ENCODE measurements at regions not wholly inside any gene's neighbourhood (a gene's known extent, or its start where the extent isn't known, plus 50 kb on each side); places are given as distances from the start of the nearest gene placed in this dataset.

DNA sequence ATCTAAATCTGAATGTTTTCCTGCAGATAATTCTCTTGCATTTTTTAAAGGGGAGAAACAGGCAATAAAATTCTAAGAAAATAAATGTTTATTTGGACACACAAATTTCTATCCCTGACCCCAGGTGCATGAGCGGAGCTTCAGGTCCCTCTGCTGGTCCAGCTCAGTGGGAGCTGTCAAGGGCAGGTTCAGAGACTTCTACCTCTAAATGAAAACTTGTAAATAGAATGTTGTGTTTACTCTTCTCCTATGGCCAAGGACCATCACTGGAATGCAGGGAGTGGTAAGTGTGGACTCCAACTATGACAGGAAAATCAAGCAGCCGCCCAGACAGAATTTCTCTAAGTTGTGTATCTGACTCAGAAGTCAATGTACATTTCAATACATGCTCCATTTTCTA is 148.6 kb upstream of the TTC29 start:
- peaks cover 10% of the 10 kb centered on the region for H3K27me3 Mint-ChIP-seq
- H3K27ac Mint-ChIP-seq, result no peak overlapping the region
- H3K4me1 Mint-ChIP-seq, result peaks cover 5% of the 10 kb centered on the region
- ATAC-seq (ENCODE audit: low read depth) (no peak), DNase-seq (no peak)
- no peak overlapping the region for H3K4me3 Mint-ChIP-seq
- TF ChIP-seq, protein P1, sequence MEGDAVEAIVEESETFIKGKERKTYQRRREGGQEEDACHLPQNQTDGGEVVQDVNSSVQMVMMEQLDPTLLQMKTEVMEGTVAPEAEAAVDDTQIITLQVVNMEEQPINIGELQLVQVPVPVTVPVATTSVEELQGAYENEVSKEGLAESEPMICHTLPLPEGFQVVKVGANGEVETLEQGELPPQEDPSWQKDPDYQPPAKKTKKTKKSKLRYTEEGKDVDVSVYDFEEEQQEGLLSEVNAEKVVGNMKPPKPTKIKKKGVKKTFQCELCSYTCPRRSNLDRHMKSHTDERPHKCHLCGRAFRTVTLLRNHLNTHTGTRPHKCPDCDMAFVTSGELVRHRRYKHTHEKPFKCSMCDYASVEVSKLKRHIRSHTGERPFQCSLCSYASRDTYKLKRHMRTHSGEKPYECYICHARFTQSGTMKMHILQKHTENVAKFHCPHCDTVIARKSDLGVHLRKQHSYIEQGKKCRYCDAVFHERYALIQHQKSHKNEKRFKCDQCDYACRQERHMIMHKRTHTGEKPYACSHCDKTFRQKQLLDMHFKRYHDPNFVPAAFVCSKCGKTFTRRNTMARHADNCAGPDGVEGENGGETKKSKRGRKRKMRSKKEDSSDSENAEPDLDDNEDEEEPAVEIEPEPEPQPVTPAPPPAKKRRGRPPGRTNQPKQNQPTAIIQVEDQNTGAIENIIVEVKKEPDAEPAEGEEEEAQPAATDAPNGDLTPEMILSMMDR (IDR thresholded peaks at IDR 0.05), result no peak
- CTCF ChIA-PET, result interaction anchor here (1.0 kb wide), 1 partner anchor 75 kb away, joined by 4 read pairs; no protein-coding TSS in a partner anchor
- POLR2A ChIA-PET, result no interaction called here
- no peaks in the 10 kb centered on the region for H3K9me3 Mint-ChIP-seq
- intact Hi-C loops (cut with micrococcal nuclease), result no loop called here
- H3K36me3 Mint-ChIP-seq (ENCODE audit: low read depth), result no peaks in the 10 kb centered on the region

DNA sequence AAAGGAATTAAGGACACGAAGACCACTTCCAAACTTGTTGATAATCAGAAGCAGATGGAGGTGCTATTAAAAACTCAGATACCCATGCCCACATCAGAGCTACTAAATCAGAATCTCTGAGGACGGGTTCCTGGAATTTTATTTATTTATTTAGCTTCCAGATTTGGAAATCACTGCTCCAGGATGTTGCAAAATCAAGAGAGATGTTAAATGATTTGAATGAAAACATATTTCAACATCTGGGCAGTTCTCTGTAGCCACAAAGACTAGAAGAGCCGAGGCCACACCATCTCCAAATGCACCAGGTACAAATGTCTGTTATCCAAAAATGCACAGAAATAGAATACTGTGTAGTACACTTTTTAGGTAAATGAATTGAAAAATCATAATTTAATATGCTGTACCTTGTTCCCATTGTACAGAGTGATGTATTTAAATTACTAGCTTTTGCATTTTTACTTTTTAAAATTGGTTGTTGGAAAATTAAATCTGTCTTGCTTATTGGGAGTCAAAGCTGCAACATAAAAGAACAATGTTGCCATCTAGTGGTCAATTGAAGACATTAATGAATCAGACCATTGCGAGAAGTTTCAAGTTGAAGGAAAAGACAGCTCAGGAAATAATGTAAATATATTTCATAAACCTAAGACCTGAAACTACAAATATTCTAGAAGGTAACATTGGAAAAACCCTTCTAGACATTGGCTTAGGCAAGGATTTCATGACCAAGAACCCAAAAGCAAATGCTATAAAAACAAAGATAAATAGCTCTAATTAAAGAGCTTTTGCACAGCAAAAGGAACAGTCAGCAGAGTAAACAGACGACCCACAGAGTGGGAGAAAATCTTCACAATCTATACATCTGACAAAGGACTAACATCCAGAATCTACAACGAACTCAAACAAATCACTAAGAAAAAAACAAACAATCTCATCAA is 151.3 kb upstream of the TTC29 start:
- CTCF ChIA-PET, result interaction anchor here (0.6 to 6.8 kb wide), 25 partner anchors 13 to 1863 kb away, joined by 3 to 107 read pairs (median 4); no protein-coding TSS in a partner anchor
- Mint-ChIP-seq H3K4me1 (no peaks in the 10 kb centered on the region), H3K4me3 (no peak overlapping the region), H3K27me3 (peaks cover 18% of the 10 kb centered on the region), H3K9me3 (no peaks in the 10 kb centered on the region), H3K27ac (no peak overlapping the region), H3K36me3 (ENCODE audit: low read depth) (no peaks in the 10 kb centered on the region)
- DNase-seq (no peak), ATAC-seq (ENCODE audit: low read depth) (peak; percentile 37)
- TF ChIP-seq, protein P1 (IDR thresholded peaks at IDR 0.05), result peak; percentile 47
- POLR2A ChIA-PET, result interaction anchor here (0.5 kb wide), 1 partner anchor 1047 kb away, joined by 5 read pairs; no protein-coding TSS in a partner anchor
- intact Hi-C loops (cut with micrococcal nuclease), result loop anchor here (1.0 to 5.0 kb wide), 6 partner anchors 78 to 1863 kb away; no protein-coding TSS in a partner anchor

DNA sequence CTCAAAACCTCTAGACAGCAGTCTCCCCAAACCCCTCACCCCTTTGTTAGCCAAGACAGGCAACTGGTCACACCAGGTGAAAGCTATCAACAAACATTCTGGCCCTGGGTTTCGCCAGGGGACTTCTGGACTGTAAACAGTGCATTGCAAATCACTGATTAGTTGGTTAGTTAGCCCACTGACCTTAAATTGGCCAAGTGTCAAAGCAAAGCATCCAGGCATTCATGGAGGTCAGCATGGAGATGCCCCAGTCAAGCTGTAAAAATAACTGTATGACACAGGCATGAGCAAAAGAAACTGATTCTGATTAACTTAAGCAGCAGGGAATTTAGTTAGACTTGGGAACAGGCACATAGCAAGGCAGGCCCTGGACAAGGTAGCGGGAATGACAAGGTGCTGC is 156.0 kb upstream of the TTC29 start:
- no peaks in the 10 kb centered on the region for H3K4me1 Mint-ChIP-seq
- peaks cover 22% of the 10 kb centered on the region for H3K27me3 Mint-ChIP-seq
- no peak overlapping the region for H3K27ac Mint-ChIP-seq
- ATAC-seq (ENCODE audit: low read depth), result no peak
- H3K36me3 Mint-ChIP-seq (ENCODE audit: low read depth), result no peaks in the 10 kb centered on the region
- ChIA-PET POLR2A (no interaction called here), CTCF (interaction anchor here (6.8 kb wide), 1 partner anchor 83 kb away, joined by 107 read pairs; no protein-coding TSS in a partner anchor)
- H3K4me3 Mint-ChIP-seq, result no peak overlapping the region
- TF ChIP-seq, protein P1 (IDR thresholded peaks at IDR 0.05), result no peak
- H3K9me3 Mint-ChIP-seq, result no peaks in the 10 kb centered on the region
- intact Hi-C loops (cut with micrococcal nuclease), result no loop called here
- no peak for DNase-seq

DNA sequence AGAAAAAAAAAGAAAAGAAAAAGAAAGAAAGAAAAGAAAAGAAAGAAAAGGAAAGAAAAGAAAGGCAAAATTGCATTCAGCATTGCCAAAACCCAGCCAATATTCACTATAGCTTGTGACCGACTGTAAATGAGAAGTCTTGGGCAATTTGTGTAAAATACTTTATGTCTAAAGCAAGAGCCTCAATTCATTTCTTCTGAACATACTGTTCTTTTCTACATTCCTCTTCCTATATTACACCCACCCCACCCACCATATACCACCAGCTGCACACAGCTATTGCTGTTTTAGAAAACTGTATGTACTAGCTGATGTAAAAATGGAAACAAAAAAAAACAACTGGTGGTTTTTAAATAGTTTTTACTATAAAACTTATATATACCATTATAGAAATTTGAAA is 156.9 kb upstream of the TTC29 start:
- Mint-ChIP-seq H3K4me1 (no peaks in the 10 kb centered on the region), H3K9me3 (no peaks in the 10 kb centered on the region), H3K27me3 (peaks cover 18% of the 10 kb centered on the region), H3K27ac (no peak overlapping the region), H3K36me3 (ENCODE audit: low read depth) (no peaks in the 10 kb centered on the region), H3K4me3 (no peak overlapping the region)
- TF ChIP-seq, protein P1 (IDR thresholded peaks at IDR 0.05), result no peak
- ATAC-seq (ENCODE audit: low read depth) (no peak), DNase-seq (no peak)
- intact Hi-C loops (cut with micrococcal nuclease), result no loop called here
- POLR2A ChIA-PET, result no interaction called here
- CTCF ChIA-PET, result no interaction called here

DNA sequence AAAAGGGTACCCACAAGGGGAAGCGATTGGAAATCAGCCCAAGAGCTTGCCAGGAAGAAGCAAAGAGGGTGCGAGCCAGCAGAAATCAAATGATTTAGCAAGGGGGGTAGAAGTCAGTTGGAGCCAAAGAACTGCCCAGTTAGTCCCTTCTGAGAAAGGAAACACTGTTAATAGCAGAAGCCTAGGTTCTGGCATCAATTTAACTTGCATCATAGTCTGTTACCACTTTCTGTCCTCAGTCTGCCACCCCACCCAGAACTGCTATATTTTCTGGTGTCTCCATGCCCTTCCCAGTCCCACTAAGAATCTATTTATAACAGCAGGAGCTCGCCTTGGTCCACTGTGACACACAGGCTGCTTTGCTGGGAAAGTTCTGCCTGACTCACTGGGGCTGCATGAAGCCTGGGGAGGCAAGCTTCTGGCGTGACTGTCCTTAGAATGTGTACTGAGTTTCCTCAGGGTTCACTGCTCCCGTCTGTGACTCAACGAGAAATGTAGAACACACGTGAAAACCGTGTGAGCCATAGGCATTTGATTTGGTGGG is 157.8 kb upstream of the TTC29 start:
- no peak overlapping the region for H3K27ac Mint-ChIP-seq
- no peaks in the 10 kb centered on the region for H3K36me3 Mint-ChIP-seq (ENCODE audit: low read depth)
- ChIA-PET CTCF (no interaction called here), POLR2A (no interaction called here)
- TF ChIP-seq, protein P1 (IDR thresholded peaks at IDR 0.05), result no peak
- H3K9me3 Mint-ChIP-seq, result no peaks in the 10 kb centered on the region
- H3K27me3 Mint-ChIP-seq, result peaks cover 18% of the 10 kb centered on the region
- ATAC-seq (ENCODE audit: low read depth) (no peak), DNase-seq (no peak)
- intact Hi-C loops (cut with micrococcal nuclease), result no loop called here
- H3K4me1 Mint-ChIP-seq, result no peaks in the 10 kb centered on the region
- H3K4me3 Mint-ChIP-seq, result no peak overlapping the region
